PC-9 (cell line): ENCODE measurements at regions not wholly inside any gene's neighbourhood (a gene's known extent, or its start where the extent isn't known, plus 50 kb on each side); places are given as distances from the start of the nearest gene placed in this dataset.

Experiments
- BruUV-seq: library from RNA; stranded (reverse); fragments of 400-500 nt; replicated peaks from 2 replicates; lab custom pipeline; 2021; lab: Mats Ljungman, UMichigan
- CTCF ChIA-PET: fragments of 300-600 bp; sonication (Branson Sonifier 250); formaldehyde crosslinking; loops from one replicate; lab custom pipeline; 2022; ENCODE audit warnings: antibody characterized with exemption; lab: Charles Lee
- POLR2A ChIA-PET: fragments of 300-600 bp; sonication (Branson Sonifier 250); formaldehyde crosslinking; loops from one replicate; lab custom pipeline; 2022; ENCODE audit warnings: antibody characterized with exemption; ENCODE audit not compliant: unreplicated experiment; lab: Charles Lee
- DNase-seq, 2 experiments: peaks; one replicate each; pipeline versions ENCODE4 v3.0.0 to v3.0.0-alpha.2; 2015 to 2022; ENCODE audit warnings: mixed read lengths in 1 of 2
- H2AFZ ChIP-seq: fragments of 200-600 bp; sonication (generic); 2 replicates; pipeline ENCODE4 v1.8.1; 2017; ENCODE audit warnings: antibody characterized with exemption
- H3F3A ChIP-seq: fragments of 200-600 bp; sonication (generic); 2 replicates; pipeline ENCODE4 v1.8.1; 2017; ENCODE audit warnings: antibody characterized with exemption, mild to moderate bottlenecking, low read depth; ENCODE audit not compliant: insufficient read depth
- H3K27ac ChIP-seq: fragments of 200-600 bp; sonication (generic); 2 replicates; pipeline ENCODE4 v1.6.1; 2016; ENCODE audit warnings: mixed run types
- H3K27me3 ChIP-seq: fragments of 200-600 bp; sonication (generic); 2 replicates; pipeline ENCODE4 v1.6.1; 2016; ENCODE audit warnings: low read depth, mixed run types; ENCODE audit not compliant: insufficient read depth
- H3K36me3 ChIP-seq: fragments of 200-600 bp; sonication (generic); 2 replicates; pipeline ENCODE4 v1.6.1; 2016; ENCODE audit warnings: low read depth, mixed run types
- H3K4me1 ChIP-seq: fragments of 200-600 bp; sonication (generic); replicated peaks from 2 replicates; pipeline ENCODE4 v1.6.1; 2016; ENCODE audit warnings: mixed run types; ENCODE audit not compliant: insufficient read depth
- H3K4me2 ChIP-seq: fragments of 200-600 bp; sonication (generic); 2 replicates; pipeline ENCODE4 v1.6.1; 2017; ENCODE audit warnings: mixed run types
- H3K4me3 ChIP-seq: fragments of 200-600 bp; sonication (generic); 2 replicates; pipeline ENCODE4 v1.6.1; 2016; ENCODE audit warnings: mixed run types
- H3K79me2 ChIP-seq: fragments of 200-600 bp; sonication (generic); 2 replicates; pipeline ENCODE4 v1.6.1; 2017; ENCODE audit warnings: low read depth, mixed run types
- H3K9me2 ChIP-seq: fragments of 200-600 bp; sonication (generic); 2 replicates; pipeline ENCODE4 v1.8.1; 2017; ENCODE audit warnings: mild to moderate bottlenecking; ENCODE audit not compliant: insufficient read depth
- H3K9me3 ChIP-seq: fragments of 200-600 bp; sonication (generic); 2 replicates; pipeline ENCODE4 v1.8.1; 2016; ENCODE audit warnings: low read depth; ENCODE audit not compliant: insufficient read depth
- H4K20me1 ChIP-seq: fragments of 200-600 bp; sonication (generic); 2 replicates; pipeline ENCODE4 v1.8.1; 2017; ENCODE audit not compliant: insufficient read depth
- EZH2 ChIP-seq: fragments of 200-600 bp; sonication (generic); IDR thresholded peaks from 2 replicates; pipeline ENCODE4 v1.8.0; 2017; ENCODE audit warnings: antibody characterized with exemption, low read depth
- intact Hi-C: fragments of 100-400 bp; cut with micrococcal nuclease; formaldehyde crosslinking; loops from one replicate; pipeline ENCODE4 v1.10.0; 2022; ENCODE audit not compliant: unreplicated experiment
- TF ChIP-seq, protein P1 (sequence below): fragments of 200-600 bp; sonication (generic); conservative IDR thresholded peaks from 2 replicates; pipeline ENCODE4 v1.6.1; 2017; ENCODE audit warnings: mixed run types, antibody characterized with exemption, mild to moderate bottlenecking, moderate library complexity

- CTCF ChIA-PET, result no interaction called here
- DNase-seq, result no peak
- no TSS peak for BruUV-seq
Observed at GRCh38 chr2:16190446-16191270, 250.3 kb downstream of the MYCN start.

DNA sequence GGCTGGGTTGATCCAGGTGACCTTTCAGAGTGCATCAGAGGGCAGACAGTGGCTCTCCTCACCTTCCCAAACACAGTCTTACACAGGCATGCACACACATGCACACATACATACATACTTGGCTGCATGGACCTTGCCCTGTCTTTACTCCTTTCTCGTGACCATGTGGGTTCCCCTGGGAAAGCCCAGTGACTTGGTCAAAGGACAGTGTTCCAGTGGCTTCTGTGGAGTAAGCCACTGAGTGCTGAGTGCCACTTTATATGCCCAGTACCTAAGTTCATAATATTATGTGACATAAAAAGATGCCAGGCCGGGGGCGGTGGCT is 249.4 kb downstream of the MYCN start:
- ChIA-PET CTCF (no interaction called here), POLR2A (no interaction called here)
- no peak overlapping the region for H2AFZ ChIP-seq
- intact Hi-C loops, result no loop called here
- TF ChIP-seq, protein P1, sequence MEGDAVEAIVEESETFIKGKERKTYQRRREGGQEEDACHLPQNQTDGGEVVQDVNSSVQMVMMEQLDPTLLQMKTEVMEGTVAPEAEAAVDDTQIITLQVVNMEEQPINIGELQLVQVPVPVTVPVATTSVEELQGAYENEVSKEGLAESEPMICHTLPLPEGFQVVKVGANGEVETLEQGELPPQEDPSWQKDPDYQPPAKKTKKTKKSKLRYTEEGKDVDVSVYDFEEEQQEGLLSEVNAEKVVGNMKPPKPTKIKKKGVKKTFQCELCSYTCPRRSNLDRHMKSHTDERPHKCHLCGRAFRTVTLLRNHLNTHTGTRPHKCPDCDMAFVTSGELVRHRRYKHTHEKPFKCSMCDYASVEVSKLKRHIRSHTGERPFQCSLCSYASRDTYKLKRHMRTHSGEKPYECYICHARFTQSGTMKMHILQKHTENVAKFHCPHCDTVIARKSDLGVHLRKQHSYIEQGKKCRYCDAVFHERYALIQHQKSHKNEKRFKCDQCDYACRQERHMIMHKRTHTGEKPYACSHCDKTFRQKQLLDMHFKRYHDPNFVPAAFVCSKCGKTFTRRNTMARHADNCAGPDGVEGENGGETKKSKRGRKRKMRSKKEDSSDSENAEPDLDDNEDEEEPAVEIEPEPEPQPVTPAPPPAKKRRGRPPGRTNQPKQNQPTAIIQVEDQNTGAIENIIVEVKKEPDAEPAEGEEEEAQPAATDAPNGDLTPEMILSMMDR, result no peak
- TF ChIP-seq EZH2, result no peak
- no peak overlapping the region for H3K27ac ChIP-seq
- no peaks in the 10 kb centered on the region for H4K20me1 ChIP-seq
- H3K4me1 ChIP-seq, result no peaks in the 10 kb centered on the region
- peaks cover 82% of the 10 kb centered on the region for H3K27me3 ChIP-seq
- DNase-seq, result no peak
- no peak overlapping the region for H3K4me2 ChIP-seq
- no peaks in the 10 kb centered on the region for H3K9me3 ChIP-seq
- H3K36me3 ChIP-seq, result no peaks in the 10 kb centered on the region
- H3F3A ChIP-seq, result no peaks in the 10 kb centered on the region
- BruUV-seq, result no TSS peak
- no peaks in the 10 kb centered on the region for H3K79me2 ChIP-seq
- H3K9me2 ChIP-seq, result no peaks in the 10 kb centered on the region
- no peak overlapping the region for H3K4me3 ChIP-seq

More at GRCh38 chr2:16190446-16191270, 250.3 kb downstream of the MYCN start:
- Histone ChIP-seq H4K20me1 (no peaks in the 10 kb centered on the region), H3K79me2 (no peaks in the 10 kb centered on the region), H3K27me3 (peaks cover 78% of the 10 kb centered on the region), H3K36me3 (no peaks in the 10 kb centered on the region), H3K27ac (no peak overlapping the region), H3K9me3 (no peaks in the 10 kb centered on the region), H3F3A (no peaks in the 10 kb centered on the region), H3K4me3 (no peak overlapping the region), H3K4me2 (no peak overlapping the region), H3K4me1 (no peaks in the 10 kb centered on the region), H2AFZ (no peak overlapping the region), H3K9me2 (no peaks in the 10 kb centered on the region)
- POLR2A ChIA-PET, result no interaction called here
- intact Hi-C loops, result no loop called here
- TF ChIP-seq, protein P1, result no peak
- no peak for TF ChIP-seq EZH2

GRCh38 chr2:16189029-16189835 is 248.9 kb downstream of the MYCN start:
- no peaks in the 10 kb centered on the region for H3K9me3 ChIP-seq
- no peak overlapping the region for H3K4me2 ChIP-seq
- no peak overlapping the region for H3K4me3 ChIP-seq
- no peaks in the 10 kb centered on the region for H3F3A ChIP-seq
- no peaks in the 10 kb centered on the region for H3K4me1 ChIP-seq
- DNase-seq, result no peak
- intact Hi-C loops, result no loop called here
- H4K20me1 ChIP-seq, result no peaks in the 10 kb centered on the region
- CTCF ChIA-PET, result no interaction called here
- no peak for TF ChIP-seq EZH2
- TF ChIP-seq, protein P1, result no peak
- H2AFZ ChIP-seq, result no peak overlapping the region
- no peaks in the 10 kb centered on the region for H3K36me3 ChIP-seq
- no TSS peak for BruUV-seq
- peaks cover 88% of the 10 kb centered on the region for H3K27me3 ChIP-seq
- no peaks in the 10 kb centered on the region for H3K9me2 ChIP-seq
- no peaks in the 10 kb centered on the region for H3K79me2 ChIP-seq
- H3K27ac ChIP-seq, result no peak overlapping the region
- POLR2A ChIA-PET, result no interaction called here
